ENCODE measurements at regions not wholly inside any gene's neighbourhood (a gene's known extent, or its start where the extent isn't known, plus 50 kb on each side); places are given as distances from the start of the nearest gene placed in this dataset.

- intact Hi-C loops (cut with DNase I; ENCODE audit: low total_unique reads), result no loop called here
- H3K27me3 ChIP-seq, result no peaks in the 10 kb centered on the region
- H3K36me3 ChIP-seq (ENCODE audit: low read depth, missing control alignments), result no peaks in the 10 kb centered on the region
- H3K9me3 ChIP-seq, result no peaks in the 10 kb centered on the region
- H3K4me3 ChIP-seq, result no peak overlapping the region
- TF ChIP-seq POLR2A (IDR thresholded peaks at IDR 0.05), result no peak
- TF ChIP-seq, protein P1, sequence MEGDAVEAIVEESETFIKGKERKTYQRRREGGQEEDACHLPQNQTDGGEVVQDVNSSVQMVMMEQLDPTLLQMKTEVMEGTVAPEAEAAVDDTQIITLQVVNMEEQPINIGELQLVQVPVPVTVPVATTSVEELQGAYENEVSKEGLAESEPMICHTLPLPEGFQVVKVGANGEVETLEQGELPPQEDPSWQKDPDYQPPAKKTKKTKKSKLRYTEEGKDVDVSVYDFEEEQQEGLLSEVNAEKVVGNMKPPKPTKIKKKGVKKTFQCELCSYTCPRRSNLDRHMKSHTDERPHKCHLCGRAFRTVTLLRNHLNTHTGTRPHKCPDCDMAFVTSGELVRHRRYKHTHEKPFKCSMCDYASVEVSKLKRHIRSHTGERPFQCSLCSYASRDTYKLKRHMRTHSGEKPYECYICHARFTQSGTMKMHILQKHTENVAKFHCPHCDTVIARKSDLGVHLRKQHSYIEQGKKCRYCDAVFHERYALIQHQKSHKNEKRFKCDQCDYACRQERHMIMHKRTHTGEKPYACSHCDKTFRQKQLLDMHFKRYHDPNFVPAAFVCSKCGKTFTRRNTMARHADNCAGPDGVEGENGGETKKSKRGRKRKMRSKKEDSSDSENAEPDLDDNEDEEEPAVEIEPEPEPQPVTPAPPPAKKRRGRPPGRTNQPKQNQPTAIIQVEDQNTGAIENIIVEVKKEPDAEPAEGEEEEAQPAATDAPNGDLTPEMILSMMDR (IDR thresholded peaks at IDR 0.05), result no peak
- H3K27ac ChIP-seq, result peak overlapping the region in 1 of 2 donors; percentile 75
- peaks cover 3% of the 10 kb centered on the region for H3K4me1 ChIP-seq
- 43 to 52% methylated on average over 4 of the region's 4 CpGs for whole genome bisulfite sequencing, 2 donors
- peak; percentile 62 for DNase-seq
These were observed 273.6 kb upstream of the NCKAP5 start for GRCh38 chr2:133841900-133842299.

DNA sequence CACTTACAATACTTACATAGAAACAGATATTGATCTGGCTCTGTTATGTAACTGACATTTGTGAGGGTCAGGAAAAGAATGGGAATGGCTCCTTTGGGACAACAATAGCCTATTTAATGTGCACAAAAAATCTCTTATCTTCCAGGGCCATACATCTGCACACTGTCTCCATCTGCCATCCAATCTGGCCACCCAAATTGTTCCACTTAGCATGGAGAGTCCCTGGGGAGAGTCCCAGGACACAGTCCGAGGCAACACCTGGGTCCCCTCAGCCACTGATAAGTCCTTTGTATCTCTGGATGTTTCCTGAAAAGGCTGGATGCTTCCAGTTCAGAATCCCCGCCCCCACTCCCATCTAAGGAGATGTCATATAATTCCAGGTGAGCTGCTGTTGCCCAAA is 274.2 kb upstream of the NCKAP5 start:
- WGBS, 2 donors, result 56 to 75% methylated on average over 2 of the region's 2 CpGs

GRCh38 chr2:133843091-133843490 is 274.8 kb upstream of the NCKAP5 start:
- 81 to 86% methylated on average over 3 of the region's 3 CpGs for WGBS, 2 donors
- Histone ChIP-seq H3K36me3 (ENCODE audit: low read depth, missing control alignments) (no peaks in the 10 kb centered on the region), H3K9me3 (no peaks in the 10 kb centered on the region), H3K27ac (peak overlapping the region in 1 of 2 donors; percentile 75), H3K4me1 (peaks cover 3% of the 10 kb centered on the region), H3K27me3 (no peaks in the 10 kb centered on the region), H3K4me3 (no peak overlapping the region)
- DNase-seq, result no peak
- TF ChIP-seq, protein P1 (IDR thresholded peaks at IDR 0.05), result no peak
- TF ChIP-seq POLR2A (IDR thresholded peaks at IDR 0.05), result no peak
- intact Hi-C loops (cut with DNase I; ENCODE audit: low total_unique reads), result no loop called here

More for the DNA sequence above, 274.2 kb upstream of the NCKAP5 start:
- no peak for DNase-seq
- H3K4me3 ChIP-seq, result no peak overlapping the region
- H3K27me3 ChIP-seq, result no peaks in the 10 kb centered on the region
- H3K27ac ChIP-seq, result peak overlapping the region in 1 of 2 donors; percentile 75
- H3K4me1 ChIP-seq, result peaks cover 3% of the 10 kb centered on the region
- no peak for TF ChIP-seq POLR2A (IDR thresholded peaks at IDR 0.05)
- TF ChIP-seq, protein P1 (IDR thresholded peaks at IDR 0.05), result no peak
- intact Hi-C loops (cut with DNase I; ENCODE audit: low total_unique reads), result no loop called here
- H3K9me3 ChIP-seq, result no peaks in the 10 kb centered on the region
- no peaks in the 10 kb centered on the region for H3K36me3 ChIP-seq (ENCODE audit: low read depth, missing control alignments)

DNA sequence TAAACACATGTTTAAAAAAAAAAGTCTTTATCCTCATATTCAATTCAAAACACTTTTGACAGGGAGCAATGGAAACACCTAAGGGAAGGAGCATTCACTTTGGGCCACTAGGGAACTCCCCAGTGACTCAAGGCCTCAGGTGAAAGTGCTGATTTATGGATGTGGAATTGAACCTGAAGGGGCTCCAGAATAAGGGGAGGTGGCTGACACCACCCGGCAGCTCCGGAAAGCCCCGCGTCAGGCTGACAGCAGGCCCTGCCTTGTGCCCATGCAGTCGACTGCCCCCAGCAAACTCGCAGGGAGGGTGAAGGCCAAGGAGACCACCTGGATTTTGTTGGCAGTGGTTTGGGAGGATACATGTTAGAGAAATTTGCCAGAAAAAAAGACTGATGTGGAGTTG is 275.3 kb upstream of the NCKAP5 start:
- H3K36me3 ChIP-seq (ENCODE audit: low read depth, missing control alignments), result no peaks in the 10 kb centered on the region
- H3K4me1 ChIP-seq, result peaks cover 3% of the 10 kb centered on the region
- no peaks in the 10 kb centered on the region for H3K9me3 ChIP-seq
- no peak overlapping the region for H3K4me3 ChIP-seq
- intact Hi-C loops (cut with DNase I; ENCODE audit: low total_unique reads), result no loop called here
- TF ChIP-seq, protein P1 (IDR thresholded peaks at IDR 0.05), result no peak
- TF ChIP-seq POLR2A (IDR thresholded peaks at IDR 0.05), result no peak
- DNase-seq, result no peak
- H3K27me3 ChIP-seq, result no peaks in the 10 kb centered on the region
- H3K27ac ChIP-seq, result no peak overlapping the region
- 62 to 68% methylated on average over 6 of the region's 6 CpGs for WGBS, 2 donors

- TF ChIP-seq, protein P1 (IDR thresholded peaks at IDR 0.05), result peak; percentile 36 to 75 (median 71)
- no peak for TF ChIP-seq POLR2A (IDR thresholded peaks at IDR 0.05)
- 24 to 36% methylated on average over 9 of the region's 9 CpGs for WGBS, 2 donors
- intact Hi-C loops (cut with DNase I; ENCODE audit: low total_unique reads), result no loop called here
- peak; percentile 78 for DNase-seq
- Histone ChIP-seq H3K27me3 (no peaks in the 10 kb centered on the region), H3K27ac (no peak overlapping the region), H3K4me1 (peaks cover 3% of the 10 kb centered on the region), H3K4me3 (no peak overlapping the region), H3K36me3 (ENCODE audit: low read depth, missing control alignments) (no peaks in the 10 kb centered on the region), H3K9me3 (no peaks in the 10 kb centered on the region)
These were observed 276.1 kb upstream of the NCKAP5 start for GRCh38 chr2:133844214-133844892.
